Kidney (tissue), 13 donors: ENCODE measurements at regions not wholly inside any gene's neighbourhood (a gene's known extent, or its start where the extent isn't known, plus 50 kb on each side); places are given as distances from the start of the nearest gene placed in this dataset.

Experiments used
- DNase-seq, 5 donors: peaks; one replicate each; pipeline ENCODE4 v3.0.0-alpha.2; 2013 to 2020
- FAIRE-seq: peaks from 2 replicates; lab custom pipeline; 2012; peaks lifted over from hg19 to GRCh38; lab: Jason Lieb, UNC
- H3K27ac ChIP-seq, 2 donors: one replicate each; pipeline ENCODE4 v1.7.0; 2013; ENCODE audit warnings: low read depth in 2 of 2, low read length in 2 of 2, inconsistent platforms in 1 of 2
- H3K27me3 ChIP-seq: one replicate; pipeline ENCODE4 v1.7.1; 2013; ENCODE audit warnings: low read length, inconsistent platforms; ENCODE audit not compliant: control insufficient read depth, insufficient read depth
- H3K36me3 ChIP-seq, 3 donors: one replicate each; pipeline versions ENCODE4 v1.7.0 to v1.7.1; 2013; ENCODE audit warnings: low read length in 3 of 3, control low read depth in 1 of 3, inconsistent platforms in 1 of 3; ENCODE audit not compliant: insufficient read depth in 3 of 3, control insufficient read depth in 2 of 3
- H3K4me1 ChIP-seq, 3 donors: one replicate each; pipeline versions ENCODE4 v1.7.0 to v1.7.1; 2013; ENCODE audit warnings: low read length in 3 of 3, inconsistent platforms in 1 of 3, low read depth in 1 of 3; ENCODE audit not compliant: control insufficient read depth in 2 of 3, insufficient read depth in 2 of 3
- H3K4me3 ChIP-seq, 3 donors: one replicate each; pipeline versions ENCODE4 v1.7.0 to v1.8.1; 2013; ENCODE audit warnings: low read length in 3 of 3, control low read depth in 1 of 3, inconsistent platforms in 1 of 3
- H3K9ac ChIP-seq, 3 donors: one replicate each; pipeline versions ENCODE4 v1.7.0 to v1.7.1; 2013; ENCODE audit warnings: low read length in 3 of 3, control low read depth in 1 of 3, inconsistent platforms in 1 of 3
- H3K9me3 ChIP-seq, 3 donors: one replicate each; pipeline versions ENCODE4 v1.7.0 to v1.7.1; 2013; ENCODE audit warnings: low read length in 3 of 3, control low read depth in 1 of 3, inconsistent platforms in 1 of 3; ENCODE audit not compliant: control insufficient read depth in 2 of 3, insufficient read depth in 1 of 3
- CTCF ChIP-seq: IDR thresholded peaks from 3 replicates; pipeline ENCODE4 v1.5.1; 2012; ENCODE audit warnings: mild to moderate bottlenecking, moderate library complexity, borderline replicate concordance; ENCODE audit not compliant: insufficient read depth; ENCODE audit errors: extremely low read depth
- intact Hi-C: fragments of 100-400 bp; cut with DNase I; formaldehyde crosslinking; loops from one replicate; pipeline ENCODE4 v1.11.1; 2022
- donor health status: control.
- donor health status: control.
- donor health status: control.
- donor health status: control.
- donor health status: control.
- donor health status: DM: yes; HTN: yes; CAD: no.
- donor health status: Normal renal cell carcinoma (clear cell type).

GRCh38 chr17:34840750-34841149 lies 120.5 kb downstream of the CCT6B start:
- no peak overlapping the region for H3K4me3 ChIP-seq
- H3K9me3 ChIP-seq, result no peaks in the 10 kb centered on the region
- no peaks in the 10 kb centered on the region for H3K27me3 ChIP-seq
- H3K27ac ChIP-seq, result no peak overlapping the region
- no peaks in the 10 kb centered on the region for H3K4me1 ChIP-seq
- no peak for FAIRE-seq
- no peak for TF ChIP-seq CTCF
- no peaks in the 10 kb centered on the region for H3K36me3 ChIP-seq
- no peak overlapping the region for H3K9ac ChIP-seq
- DNase-seq, result peak in 1 of 5 donors; percentile 9
- intact Hi-C loops, result no loop called here

GRCh38 chr17:34837876-34838478 lies 123.3 kb downstream of the CCT6B start:
- Histone ChIP-seq H3K9me3 (no peaks in the 10 kb centered on the region), H3K27me3 (no peaks in the 10 kb centered on the region), H3K36me3 (no peaks in the 10 kb centered on the region), H3K4me1 (no peaks in the 10 kb centered on the region), H3K4me3 (no peak overlapping the region), H3K9ac (no peak overlapping the region), H3K27ac (no peak overlapping the region)
- intact Hi-C loops, result no loop called here
- no peak for FAIRE-seq
- DNase-seq, result no peak
- no peak for TF ChIP-seq CTCF

- no peak for TF ChIP-seq CTCF
- intact Hi-C loops, result no loop called here
- FAIRE-seq, result no peak
These were observed 128.9 kb downstream of the CCT6B start for GRCh38 chr17:34832376-34832775.

GRCh38 chr17:34827008-34827407 lies 134.3 kb downstream of the CCT6B start:
- H3K27me3 ChIP-seq, result no peaks in the 10 kb centered on the region
- H3K9ac ChIP-seq, result no peak overlapping the region
- H3K4me3 ChIP-seq, result no peak overlapping the region
- DNase-seq (no peak), FAIRE-seq (no peak)
- intact Hi-C loops, result no loop called here
- H3K27ac ChIP-seq, result no peak overlapping the region
- no peak for TF ChIP-seq CTCF
- H3K9me3 ChIP-seq, result no peaks in the 10 kb centered on the region
- no peaks in the 10 kb centered on the region for H3K36me3 ChIP-seq
- H3K4me1 ChIP-seq, result no peaks in the 10 kb centered on the region

More at GRCh38 chr17:34832376-34832775, 128.9 kb downstream of the CCT6B start:
- Histone ChIP-seq H3K4me1 (no peaks in the 10 kb centered on the region), H3K27me3 (no peaks in the 10 kb centered on the region), H3K27ac (no peak overlapping the region), H3K9ac (no peak overlapping the region), H3K4me3 (no peak overlapping the region), H3K36me3 (no peaks in the 10 kb centered on the region), H3K9me3 (no peaks in the 10 kb centered on the region)
- DNase-seq, result peak in 1 of 5 donors; percentile 1
